Osteocyte (in vitro differentiated cells): ENCODE measurements at regions not wholly inside any gene's neighbourhood (a gene's known extent, or its start where the extent isn't known, plus 50 kb on each side); places are given as distances from the start of the nearest gene placed in this dataset.
A peak's percentile ranks its signal among the peaks of the same experiment; 100 is the strongest.

Experiments used
- DNase-seq: peaks from one replicate; pipeline ENCODE4 v3.0.0; 2021; ENCODE audit warnings: mixed read lengths; ENCODE audit not compliant: unreplicated experiment; ENCODE audit errors: extremely low spot score
- H3K27ac Mint-ChIP-seq: one replicate; pipeline ENCODE4 v1.8.0; 2021; ENCODE audit warnings: mild to moderate bottlenecking, mixed read lengths; ENCODE audit not compliant: unreplicated experiment
- H3K27me3 Mint-ChIP-seq: one replicate; pipeline ENCODE4 v1.8.0; 2021; ENCODE audit warnings: mixed read lengths; ENCODE audit not compliant: unreplicated experiment
- H3K36me3 Mint-ChIP-seq: one replicate; pipeline ENCODE4 v1.8.0; 2021; ENCODE audit warnings: mixed read lengths; ENCODE audit not compliant: unreplicated experiment
- H3K4me1 Mint-ChIP-seq: one replicate; pipeline ENCODE4 v1.8.0; 2021; ENCODE audit warnings: mixed read lengths; ENCODE audit not compliant: unreplicated experiment
- H3K4me3 Mint-ChIP-seq: one replicate; pipeline ENCODE4 v1.8.0; 2021; ENCODE audit warnings: mild to moderate bottlenecking, moderate library complexity, mixed read lengths; ENCODE audit not compliant: unreplicated experiment
- H3K9me3 Mint-ChIP-seq: one replicate; pipeline ENCODE4 v1.8.0; 2021; ENCODE audit warnings: mixed read lengths; ENCODE audit not compliant: unreplicated experiment
- CTCF ChIP-seq: fragments of 200-600 bp; sonication (generic); IDR thresholded peaks from 2 replicates; pipeline ENCODE4 v1.5.0; 2021; ENCODE audit warnings: antibody characterized with exemption, mild to moderate bottlenecking, moderate library complexity

- H3K27me3 Mint-ChIP-seq: no peaks in the 10 kb centered on the region
- H3K4me3 Mint-ChIP-seq: no peak overlapping the region
- no peaks in the 10 kb centered on the region for H3K9me3 Mint-ChIP-seq
- no peak overlapping the region for H3K27ac Mint-ChIP-seq
- peaks cover 2% of the 10 kb centered on the region for H3K4me1 Mint-ChIP-seq
- H3K36me3 Mint-ChIP-seq: no peaks in the 10 kb centered on the region
- no peak for TF ChIP-seq CTCF
- DNase-seq: no peak
These were observed 529.2 kb downstream of the FAT4 start for GRCh38 chr4:125843947-125844346.

DNA sequence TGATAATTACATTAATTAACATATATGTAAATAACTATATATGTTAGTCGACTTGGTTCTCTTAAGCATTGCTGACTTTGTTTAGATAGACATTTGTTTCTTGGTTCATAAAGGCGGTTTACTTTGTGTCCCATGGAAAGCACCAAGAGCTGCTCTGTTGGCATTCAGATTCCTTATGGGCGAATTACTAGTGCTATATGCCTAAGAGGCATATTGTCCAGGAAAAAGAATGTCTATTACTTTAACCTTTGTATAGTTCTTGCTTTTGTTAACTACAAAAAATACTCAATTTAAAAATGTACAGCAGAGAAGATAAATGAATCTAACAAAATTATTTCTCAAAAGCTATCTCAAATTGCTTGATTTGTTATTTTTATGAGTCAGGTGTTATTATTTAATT, 532.8 kb downstream of the FAT4 start:
- Mint-ChIP-seq H3K27me3 (peaks cover 2% of the 10 kb centered on the region), H3K4me3 (no peak overlapping the region), H3K4me1 (peaks cover 7% of the 10 kb centered on the region), H3K9me3 (no peaks in the 10 kb centered on the region), H3K36me3 (no peaks in the 10 kb centered on the region), H3K27ac (no peak overlapping the region)
- TF ChIP-seq CTCF: no peak
- no peak for DNase-seq

DNA sequence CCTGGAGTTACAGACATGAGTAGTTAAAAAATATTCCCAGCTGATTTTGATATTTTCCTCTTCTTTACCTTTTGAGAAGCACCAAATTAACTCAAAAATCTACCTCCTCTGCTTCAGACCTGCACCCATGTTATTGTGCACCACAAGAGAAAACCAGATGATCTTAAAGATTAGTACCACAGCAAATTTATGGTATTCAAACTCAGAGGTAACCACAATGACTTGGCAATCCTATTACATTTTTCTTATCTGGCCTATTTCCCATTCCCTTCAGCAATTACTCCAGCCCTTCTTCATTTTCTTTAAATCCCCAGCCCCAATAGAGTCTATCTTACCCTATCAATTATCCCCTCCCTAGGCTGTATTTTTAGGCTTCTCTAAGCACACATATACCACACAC, 535.1 kb downstream of the FAT4 start:
- Mint-ChIP-seq H3K36me3 (no peaks in the 10 kb centered on the region), H3K27ac (peak overlapping the region; percentile 47), H3K9me3 (no peaks in the 10 kb centered on the region), H3K4me1 (peaks cover 5% of the 10 kb centered on the region), H3K4me3 (no peak overlapping the region), H3K27me3 (peaks cover 9% of the 10 kb centered on the region)
- no peak for DNase-seq
- no peak for TF ChIP-seq CTCF

DNA sequence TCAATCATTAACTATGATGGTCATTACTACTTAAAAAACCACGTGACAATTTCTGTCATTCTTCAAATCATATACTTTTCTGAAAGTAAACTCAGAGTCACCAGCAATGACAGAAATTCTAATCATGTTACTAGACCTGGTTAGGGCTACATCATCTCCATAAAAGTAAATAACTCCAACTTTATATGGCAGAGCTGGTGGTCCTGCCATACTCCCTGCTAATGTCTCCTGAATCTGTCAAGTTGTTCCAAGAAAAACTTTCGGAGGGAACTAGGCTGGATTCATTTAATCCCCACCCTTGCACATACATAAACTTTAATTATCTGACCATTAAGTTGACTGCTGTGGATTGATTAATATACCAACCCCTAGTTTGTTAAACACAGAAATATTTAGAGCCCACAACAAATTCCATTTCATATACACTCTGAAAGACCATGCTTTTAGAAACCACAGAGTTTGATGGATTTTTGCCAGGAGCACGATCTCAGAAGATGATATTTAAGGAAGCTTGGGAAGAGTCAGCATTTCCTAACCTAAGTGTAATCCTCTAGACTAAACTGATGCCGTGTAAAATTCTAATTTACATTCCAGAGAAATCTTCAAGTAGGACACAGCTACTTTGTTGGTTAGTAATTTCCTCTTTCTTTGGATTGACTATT, 577.0 kb downstream of the FAT4 start:
- no peak for TF ChIP-seq CTCF
- DNase-seq: no peak
- H3K36me3 Mint-ChIP-seq: no peaks in the 10 kb centered on the region
- H3K9me3 Mint-ChIP-seq: peaks cover 12% of the 10 kb centered on the region
- H3K4me3 Mint-ChIP-seq: no peak overlapping the region
- H3K4me1 Mint-ChIP-seq: peaks cover 4% of the 10 kb centered on the region
- no peak overlapping the region for H3K27ac Mint-ChIP-seq
- H3K27me3 Mint-ChIP-seq: peaks cover 7% of the 10 kb centered on the region

- no peaks in the 10 kb centered on the region for H3K36me3 Mint-ChIP-seq
- H3K4me3 Mint-ChIP-seq: no peak overlapping the region
- H3K27ac Mint-ChIP-seq: no peak overlapping the region
- H3K27me3 Mint-ChIP-seq: peaks cover 19% of the 10 kb centered on the region
- no peak for DNase-seq
- peaks cover 6% of the 10 kb centered on the region for H3K9me3 Mint-ChIP-seq
- H3K4me1 Mint-ChIP-seq: no peaks in the 10 kb centered on the region
- no peak for TF ChIP-seq CTCF
These were observed 590.0 kb downstream of the FAT4 start for GRCh38 chr4:125904802-125905201.
